HEK293 (cell line): ENCODE measurements at regions not wholly inside any gene's neighbourhood (a gene's known extent, or its start where the extent isn't known, plus 50 kb on each side); places are given as distances from the start of the nearest gene placed in this dataset.

ENCODE experiments used
- CTCF ChIA-PET: fragments of 350-600 bp; formaldehyde crosslinking; extraction: SDS; loops from one replicate; lab custom pipeline; 2021; ENCODE audit warnings: antibody characterized with exemption; lab: Yijun Ruan, JAX
- POLR2A ChIA-PET: fragments of 300-600 bp; formaldehyde crosslinking; extraction: SDS; loops from one replicate; lab custom pipeline; 2020; ENCODE audit warnings: antibody characterized with exemption, inconsistent platforms; lab: Yijun Ruan, JAX
- H3K27ac ChIP-seq: fragments of 200-500 bp; sonication (Bioruptor generic); 2 replicates; pipeline ENCODE4 v1.5.1; 2014; ENCODE audit warnings: low read depth, low read length, control low read depth, inconsistent platforms; ENCODE audit errors: extremely low read depth
- H3K36me3 ChIP-seq, 2 experiments: fragments of 200-500 bp in 1 of 2; sonication (Bioruptor generic) in 1 of 2; 1 replicate in 1 of 2; 2 replicates in 1 of 2; pipeline ENCODE4 v1.5.1; 2014 to 2017; ENCODE audit warnings: inconsistent platforms in 2 of 2, low read length in 2 of 2; ENCODE audit not compliant: control insufficient read depth in 2 of 2, insufficient read depth in 1 of 2
- H3K4me1 ChIP-seq: fragments of 200-500 bp; sonication (Bioruptor generic); 2 replicates; pipeline ENCODE4 v1.5.1; 2014; ENCODE audit warnings: mild to moderate bottlenecking, low read length, inconsistent platforms; ENCODE audit not compliant: control insufficient read depth, insufficient read depth
- H3K4me3 ChIP-seq: 2 replicates; pipeline ENCODE4 v1.5.1; 2011; ENCODE audit warnings: low read depth, mild to moderate bottlenecking, control low read depth, low read length, moderate library complexity
- H3K9me3 ChIP-seq: fragments of 200-500 bp; sonication (Bioruptor generic); 2 replicates; pipeline ENCODE4 v1.5.1; 2014; ENCODE audit warnings: low read depth, low read length, inconsistent platforms; ENCODE audit not compliant: control insufficient read depth, insufficient read depth
- KLF16 ChIP-seq: fragments of 450-650 bp; formaldehyde crosslinking; IDR thresholded peaks from 2 replicates; pipeline ENCODE4 v1.5.1; 2017; ENCODE audit warnings: missing biosample characterization, missing genetic modification characterization
- KLF7 ChIP-seq: fragments of 450-650 bp; formaldehyde crosslinking; IDR thresholded peaks from 2 replicates; pipeline ENCODE4 v1.5.1; 2016; ENCODE audit warnings: missing biosample characterization, missing genetic modification characterization, borderline replicate concordance
- ZBTB7A ChIP-seq: fragments of 450-650 bp; formaldehyde crosslinking; IDR thresholded peaks from 2 replicates; pipeline ENCODE4 v1.5.1; 2016; ENCODE audit warnings: low read depth, missing biosample characterization, missing genetic modification characterization
- ZFP3 ChIP-seq: fragments of 450-650 bp; formaldehyde crosslinking; IDR thresholded peaks from 2 replicates; pipeline ENCODE4 v1.5.1; 2016; ENCODE audit warnings: low read depth, missing biosample characterization, missing genetic modification characterization
- ZNF146 ChIP-seq: fragments of 450-650 bp; formaldehyde crosslinking; IDR thresholded peaks from 2 replicates; pipeline ENCODE4 v1.5.1; 2016; ENCODE audit warnings: missing biosample characterization, missing genetic modification characterization
- ZNF214 ChIP-seq: fragments of 450-650 bp; formaldehyde crosslinking; IDR thresholded peaks from 2 replicates; pipeline ENCODE4 v1.5.1; 2017; ENCODE audit warnings: missing biosample characterization, mild to moderate bottlenecking, missing genetic modification characterization, borderline replicate concordance
- ZNF223 ChIP-seq: fragments of 450-650 bp; formaldehyde crosslinking; IDR thresholded peaks from 2 replicates; pipeline ENCODE4 v1.5.1; 2016; ENCODE audit warnings: missing biosample characterization, missing genetic modification characterization
- ZNF324 ChIP-seq: fragments of 450-650 bp; formaldehyde crosslinking; IDR thresholded peaks from 2 replicates; pipeline ENCODE4 v1.5.1; 2016; ENCODE audit warnings: missing biosample characterization, missing genetic modification characterization
- ZNF335 ChIP-seq: fragments of 450-650 bp; formaldehyde crosslinking; conservative IDR thresholded peaks from 2 replicates; pipeline ENCODE4 v1.5.1; 2016; ENCODE audit warnings: missing biosample characterization, missing genetic modification characterization
- ZNF366 ChIP-seq: fragments of 450-650 bp; formaldehyde crosslinking; conservative IDR thresholded peaks from 2 replicates; pipeline ENCODE4 v1.5.1; 2016; ENCODE audit warnings: missing biosample characterization, missing genetic modification characterization
- ZNF571 ChIP-seq: fragments of 450-650 bp; formaldehyde crosslinking; IDR thresholded peaks from 2 replicates; pipeline ENCODE4 v1.5.0; 2017; ENCODE audit warnings: missing biosample characterization, missing genetic modification characterization
- ZNF626 ChIP-seq: fragments of 450-650 bp; sonication (Bioruptor Pico); formaldehyde crosslinking; IDR thresholded peaks from 2 replicates; pipeline ENCODE4 v1.5.1; 2018; ENCODE audit warnings: missing biosample characterization, missing genetic modification characterization, inconsistent platforms
- ZNF747 ChIP-seq: fragments of 450-650 bp; formaldehyde crosslinking; IDR thresholded peaks from 2 replicates; pipeline ENCODE4 v1.5.1; 2016; ENCODE audit warnings: missing biosample characterization, missing genetic modification characterization
- ZNF777 ChIP-seq: fragments of 450-650 bp; formaldehyde crosslinking; IDR thresholded peaks from 2 replicates; pipeline ENCODE4 v1.5.1; 2017; ENCODE audit warnings: missing biosample characterization, missing genetic modification characterization, borderline replicate concordance
- ZSCAN23 ChIP-seq: fragments of 450-650 bp; formaldehyde crosslinking; IDR thresholded peaks from 2 replicates; pipeline ENCODE4 v1.5.1; 2016; ENCODE audit warnings: missing biosample characterization, missing genetic modification characterization
- TF ChIP-seq, protein P1 (sequence below): fragments of 450-650 bp; formaldehyde crosslinking; IDR thresholded peaks from 2 replicates; pipeline ENCODE4 v1.5.1; 2016; ENCODE audit warnings: missing biosample characterization, missing genetic modification characterization, borderline replicate concordance
- TF ChIP-seq, protein P2 (sequence below): fragments of 450-650 bp; formaldehyde crosslinking; conservative IDR thresholded peaks from 2 replicates; pipeline ENCODE4 v1.5.1; 2016; ENCODE audit warnings: low read depth, missing biosample characterization, missing genetic modification characterization
- TF ChIP-seq, protein P3 (sequence below): fragments of 450-650 bp; formaldehyde crosslinking; IDR thresholded peaks from 2 replicates; pipeline ENCODE4 v1.5.1; 2016; ENCODE audit warnings: missing biosample characterization, missing genetic modification characterization
- TF ChIP-seq, protein P4 (sequence below): fragments of 450-650 bp; formaldehyde crosslinking; IDR thresholded peaks from 2 replicates; pipeline ENCODE4; 2016; ENCODE audit warnings: missing biosample characterization, missing genetic modification characterization

DNA sequence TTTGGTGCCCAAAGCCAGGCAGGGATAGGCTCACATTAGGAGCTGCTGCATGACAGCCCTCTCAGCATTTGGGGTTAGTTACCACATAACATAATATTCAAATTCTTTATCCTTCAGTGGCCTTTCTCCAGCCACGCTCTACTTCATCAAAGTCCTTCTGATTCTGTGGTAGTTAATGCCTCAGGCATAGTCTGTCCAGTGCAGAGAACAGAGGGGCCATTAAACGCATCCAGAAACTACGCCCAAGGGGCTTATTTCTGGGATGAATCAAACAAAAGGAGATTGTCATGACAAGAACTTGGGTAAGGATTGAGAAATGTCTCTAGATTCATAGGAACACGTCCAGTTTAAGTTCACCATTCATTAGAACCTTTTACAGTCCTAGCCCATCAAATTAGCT, 183.4 kb upstream of the PLXNC1 start (continued):
- TF ChIP-seq ZNF777 (tag by site-specific recombination) (no peak), ZFP3 (tag by site-specific recombination) (no peak)
- TF ChIP-seq, protein P1, sequence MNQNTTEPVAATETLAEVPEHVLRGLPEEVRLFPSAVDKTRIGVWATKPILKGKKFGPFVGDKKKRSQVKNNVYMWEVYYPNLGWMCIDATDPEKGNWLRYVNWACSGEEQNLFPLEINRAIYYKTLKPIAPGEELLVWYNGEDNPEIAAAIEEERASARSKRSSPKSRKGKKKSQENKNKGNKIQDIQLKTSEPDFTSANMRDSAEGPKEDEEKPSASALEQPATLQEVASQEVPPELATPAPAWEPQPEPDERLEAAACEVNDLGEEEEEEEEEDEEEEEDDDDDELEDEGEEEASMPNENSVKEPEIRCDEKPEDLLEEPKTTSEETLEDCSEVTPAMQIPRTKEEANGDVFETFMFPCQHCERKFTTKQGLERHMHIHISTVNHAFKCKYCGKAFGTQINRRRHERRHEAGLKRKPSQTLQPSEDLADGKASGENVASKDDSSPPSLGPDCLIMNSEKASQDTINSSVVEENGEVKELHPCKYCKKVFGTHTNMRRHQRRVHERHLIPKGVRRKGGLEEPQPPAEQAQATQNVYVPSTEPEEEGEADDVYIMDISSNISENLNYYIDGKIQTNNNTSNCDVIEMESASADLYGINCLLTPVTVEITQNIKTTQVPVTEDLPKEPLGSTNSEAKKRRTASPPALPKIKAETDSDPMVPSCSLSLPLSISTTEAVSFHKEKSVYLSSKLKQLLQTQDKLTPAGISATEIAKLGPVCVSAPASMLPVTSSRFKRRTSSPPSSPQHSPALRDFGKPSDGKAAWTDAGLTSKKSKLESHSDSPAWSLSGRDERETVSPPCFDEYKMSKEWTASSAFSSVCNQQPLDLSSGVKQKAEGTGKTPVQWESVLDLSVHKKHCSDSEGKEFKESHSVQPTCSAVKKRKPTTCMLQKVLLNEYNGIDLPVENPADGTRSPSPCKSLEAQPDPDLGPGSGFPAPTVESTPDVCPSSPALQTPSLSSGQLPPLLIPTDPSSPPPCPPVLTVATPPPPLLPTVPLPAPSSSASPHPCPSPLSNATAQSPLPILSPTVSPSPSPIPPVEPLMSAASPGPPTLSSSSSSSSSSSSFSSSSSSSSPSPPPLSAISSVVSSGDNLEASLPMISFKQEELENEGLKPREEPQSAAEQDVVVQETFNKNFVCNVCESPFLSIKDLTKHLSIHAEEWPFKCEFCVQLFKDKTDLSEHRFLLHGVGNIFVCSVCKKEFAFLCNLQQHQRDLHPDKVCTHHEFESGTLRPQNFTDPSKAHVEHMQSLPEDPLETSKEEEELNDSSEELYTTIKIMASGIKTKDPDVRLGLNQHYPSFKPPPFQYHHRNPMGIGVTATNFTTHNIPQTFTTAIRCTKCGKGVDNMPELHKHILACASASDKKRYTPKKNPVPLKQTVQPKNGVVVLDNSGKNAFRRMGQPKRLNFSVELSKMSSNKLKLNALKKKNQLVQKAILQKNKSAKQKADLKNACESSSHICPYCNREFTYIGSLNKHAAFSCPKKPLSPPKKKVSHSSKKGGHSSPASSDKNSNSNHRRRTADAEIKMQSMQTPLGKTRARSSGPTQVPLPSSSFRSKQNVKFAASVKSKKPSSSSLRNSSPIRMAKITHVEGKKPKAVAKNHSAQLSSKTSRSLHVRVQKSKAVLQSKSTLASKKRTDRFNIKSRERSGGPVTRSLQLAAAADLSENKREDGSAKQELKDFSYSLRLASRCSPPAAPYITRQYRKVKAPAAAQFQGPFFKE: no peak

DNA sequence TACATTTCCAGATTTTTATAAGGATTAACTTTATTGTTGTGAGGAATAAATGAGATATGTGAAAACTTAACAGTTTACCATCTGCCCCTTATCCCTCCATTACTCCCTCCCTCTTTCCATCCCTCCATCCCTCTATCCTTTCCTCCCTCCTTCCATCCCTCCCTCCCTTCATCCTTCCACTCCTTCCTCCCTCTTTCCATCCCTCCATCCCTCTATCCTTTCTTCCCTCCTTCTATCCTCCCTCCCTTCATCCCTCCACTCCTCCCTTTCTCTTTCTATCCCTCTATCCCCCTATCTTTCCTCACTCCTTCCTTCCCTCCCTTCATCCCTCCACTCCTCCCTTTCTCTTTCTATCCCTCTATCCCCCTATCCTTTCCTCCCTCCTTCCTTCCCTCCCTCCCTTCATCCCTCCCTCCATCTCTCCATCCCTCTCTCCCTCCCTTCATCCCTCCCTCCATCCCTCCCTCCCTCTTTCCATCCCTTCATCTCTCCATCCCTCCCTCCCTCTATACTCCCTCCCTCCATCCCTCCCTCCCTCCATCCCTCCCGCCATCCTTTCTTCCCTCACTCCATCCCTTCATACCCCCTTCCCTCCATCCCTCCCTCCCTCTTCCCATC, 181.8 kb upstream of the PLXNC1 start:
- H3K9me3 ChIP-seq: no peaks in the 10 kb centered on the region
- no peak overlapping the region for H3K27ac ChIP-seq
- no peak for TF ChIP-seq ZNF146 (tag by site-specific recombination)
- peak; percentile 85 for TF ChIP-seq ZNF366
- no peaks in the 10 kb centered on the region for H3K4me1 ChIP-seq
- ChIA-PET POLR2A (no interaction called here), CTCF (no interaction called here)
- H3K4me3 ChIP-seq: no peak overlapping the region
- no peaks in the 10 kb centered on the region for H3K36me3 ChIP-seq

DNA sequence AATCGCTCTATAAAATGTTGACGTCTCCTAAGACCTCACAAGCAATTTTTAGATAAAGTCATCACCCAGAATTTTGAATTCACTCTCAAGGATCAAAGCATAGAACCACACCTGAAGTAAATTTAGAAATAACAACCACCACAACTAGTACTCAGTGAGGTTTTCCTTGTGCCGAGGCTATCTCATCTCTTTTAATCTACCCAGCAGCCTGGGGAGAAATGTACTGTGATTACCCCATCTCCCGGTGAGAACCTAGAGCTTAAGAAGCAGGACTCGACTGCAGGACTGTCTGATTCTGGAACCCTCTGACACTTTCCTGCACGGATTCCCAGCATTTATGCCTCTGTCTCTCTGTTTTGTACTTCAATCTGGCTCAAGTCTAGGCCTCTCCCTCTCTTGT, 180.9 kb upstream of the PLXNC1 start:
- ChIA-PET CTCF (interaction anchor here (0.6 kb wide), 1 partner anchor 219 kb away, joined by 3 read pairs; no protein-coding TSS in a partner anchor), POLR2A (no interaction called here)
- no peaks in the 10 kb centered on the region for H3K9me3 ChIP-seq
- no peaks in the 10 kb centered on the region for H3K36me3 ChIP-seq
- H3K4me3 ChIP-seq: no peak overlapping the region
- H3K4me1 ChIP-seq: no peaks in the 10 kb centered on the region
- no peak overlapping the region for H3K27ac ChIP-seq
- no peak for TF ChIP-seq KLF16 (tag by site-specific recombination)
- TF ChIP-seq, protein P2, sequence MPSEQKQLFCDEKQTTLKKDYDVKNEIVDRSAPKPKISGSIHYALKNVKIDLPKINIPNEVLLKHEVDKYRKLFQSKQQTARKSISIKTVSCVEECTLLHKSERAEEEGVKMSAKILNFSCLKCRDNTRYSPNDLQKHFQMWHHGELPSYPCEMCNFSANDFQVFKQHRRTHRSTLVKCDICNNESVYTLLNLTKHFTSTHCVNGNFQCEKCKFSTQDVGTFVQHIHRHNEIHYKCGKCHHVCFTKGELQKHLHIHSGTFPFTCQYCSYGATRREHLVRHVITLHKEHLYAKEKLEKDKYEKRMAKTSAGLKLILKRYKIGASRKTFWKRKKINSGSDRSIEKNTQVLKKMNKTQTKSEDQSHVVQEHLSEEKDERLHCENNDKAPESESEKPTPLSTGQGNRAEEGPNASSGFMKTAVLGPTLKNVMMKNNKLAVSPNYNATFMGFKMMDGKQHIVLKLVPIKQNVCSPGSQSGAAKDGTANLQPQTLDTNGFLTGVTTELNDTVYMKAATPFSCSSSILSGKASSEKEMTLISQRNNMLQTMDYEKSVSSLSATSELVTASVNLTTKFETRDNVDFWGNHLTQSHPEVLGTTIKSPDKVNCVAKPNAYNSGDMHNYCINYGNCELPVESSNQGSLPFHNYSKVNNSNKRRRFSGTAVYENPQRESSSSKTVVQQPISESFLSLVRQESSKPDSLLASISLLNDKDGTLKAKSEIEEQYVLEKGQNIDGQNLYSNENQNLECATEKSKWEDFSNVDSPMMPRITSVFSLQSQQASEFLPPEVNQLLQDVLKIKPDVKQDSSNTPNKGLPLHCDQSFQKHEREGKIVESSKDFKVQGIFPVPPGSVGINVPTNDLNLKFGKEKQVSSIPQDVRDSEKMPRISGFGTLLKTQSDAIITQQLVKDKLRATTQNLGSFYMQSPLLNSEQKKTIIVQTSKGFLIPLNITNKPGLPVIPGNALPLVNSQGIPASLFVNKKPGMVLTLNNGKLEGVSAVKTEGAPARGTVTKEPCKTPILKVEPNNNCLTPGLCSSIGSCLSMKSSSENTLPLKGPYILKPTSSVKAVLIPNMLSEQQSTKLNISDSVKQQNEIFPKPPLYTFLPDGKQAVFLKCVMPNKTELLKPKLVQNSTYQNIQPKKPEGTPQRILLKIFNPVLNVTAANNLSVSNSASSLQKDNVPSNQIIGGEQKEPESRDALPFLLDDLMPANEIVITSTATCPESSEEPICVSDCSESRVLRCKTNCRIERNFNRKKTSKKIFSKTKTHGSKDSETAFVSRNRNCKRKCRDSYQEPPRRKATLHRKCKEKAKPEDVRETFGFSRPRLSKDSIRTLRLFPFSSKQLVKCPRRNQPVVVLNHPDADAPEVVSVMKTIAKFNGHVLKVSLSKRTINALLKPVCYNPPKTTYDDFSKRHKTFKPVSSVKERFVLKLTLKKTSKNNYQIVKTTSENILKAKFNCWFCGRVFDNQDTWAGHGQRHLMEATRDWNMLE (tag by site-specific recombination): no peak
- no peak for TF ChIP-seq ZNF214 (tag by site-specific recombination)
- no peak for TF ChIP-seq ZNF626 (tag by site-specific recombination)
- TF ChIP-seq ZNF571 (tag by site-specific recombination): no peak
- TF ChIP-seq ZSCAN23 (tag by site-specific recombination): no peak
- TF ChIP-seq ZNF747 (tag by site-specific recombination): no peak
- no peak for TF ChIP-seq ZNF223 (tag by site-specific recombination)
- no peak for TF ChIP-seq ZNF324 (tag by site-specific recombination)
- TF ChIP-seq, protein P3, sequence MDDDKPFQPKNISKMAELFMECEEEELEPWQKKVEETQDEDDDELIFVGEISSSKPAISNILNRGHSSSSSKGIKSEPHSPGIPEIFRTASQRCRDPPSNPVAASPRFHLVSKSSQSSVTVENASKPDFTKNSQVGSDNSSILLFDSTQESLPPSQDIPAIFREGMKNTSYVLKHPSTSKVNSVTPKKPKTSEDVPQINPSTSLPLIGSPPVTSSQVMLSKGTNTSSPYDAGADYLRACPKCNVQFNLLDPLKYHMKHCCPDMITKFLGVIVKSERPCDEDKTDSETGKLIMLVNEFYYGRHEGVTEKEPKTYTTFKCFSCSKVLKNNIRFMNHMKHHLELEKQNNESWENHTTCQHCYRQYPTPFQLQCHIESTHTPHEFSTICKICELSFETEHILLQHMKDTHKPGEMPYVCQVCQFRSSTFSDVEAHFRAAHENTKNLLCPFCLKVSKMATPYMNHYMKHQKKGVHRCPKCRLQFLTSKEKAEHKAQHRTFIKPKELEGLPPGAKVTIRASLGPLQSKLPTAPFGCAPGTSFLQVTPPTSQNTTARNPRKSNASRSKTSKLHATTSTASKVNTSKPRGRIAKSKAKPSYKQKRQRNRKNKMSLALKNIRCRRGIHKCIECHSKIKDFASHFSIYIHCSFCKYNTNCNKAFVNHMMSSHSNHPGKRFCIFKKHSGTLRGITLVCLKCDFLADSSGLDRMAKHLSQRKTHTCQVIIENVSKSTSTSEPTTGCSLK (tag by site-specific recombination): no peak
- TF ChIP-seq, protein P4, sequence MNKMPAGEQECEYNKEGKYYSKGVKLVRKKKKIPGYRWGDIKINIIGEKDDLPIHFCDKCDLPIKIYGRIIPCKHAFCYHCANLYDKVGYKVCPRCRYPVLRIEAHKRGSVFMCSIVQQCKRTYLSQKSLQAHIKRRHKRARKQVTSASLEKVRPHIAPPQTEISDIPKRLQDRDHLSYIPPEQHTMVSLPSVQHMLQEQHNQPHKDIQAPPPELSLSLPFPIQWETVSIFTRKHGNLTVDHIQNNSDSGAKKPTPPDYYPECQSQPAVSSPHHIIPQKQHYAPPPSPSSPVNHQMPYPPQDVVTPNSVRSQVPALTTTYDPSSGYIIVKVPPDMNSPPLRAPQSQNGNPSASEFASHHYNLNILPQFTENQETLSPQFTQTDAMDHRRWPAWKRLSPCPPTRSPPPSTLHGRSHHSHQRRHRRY (tag by site-specific recombination): no peak
- no peak for TF ChIP-seq ZBTB7A
- TF ChIP-seq ZNF335 (tag by site-specific recombination): no peak
- TF ChIP-seq KLF7 (tag by site-specific recombination): no peak
